Esophagus muscularis mucosa (tissue), 4 donors: ENCODE measurements at regions not wholly inside any gene's neighbourhood (a gene's known extent, or its start where the extent isn't known, plus 50 kb on each side); places are given as distances from the start of the nearest gene placed in this dataset.

Experiments used
- DNase-seq: peaks from one replicate; pipeline ENCODE4 v3.0.0-alpha.2; 2017; ENCODE audit errors: extremely low spot score
- H3K27ac ChIP-seq, 4 donors: fragments of 200-600 bp; sonication (generic); replicated peaks in 1 of 4; 1 replicate in 3 of 4; 2 replicates in 1 of 4; pipeline ENCODE4 v1.5.1; 2016 to 2019; ENCODE audit warnings: mild to moderate bottlenecking in 1 of 4
- H3K27me3 ChIP-seq, 4 donors: fragments of 200-600 bp; sonication (generic); one replicate each; pipeline versions ENCODE4 v1.5.1 to v1.6.0; 2016 to 2019
- H3K36me3 ChIP-seq, 4 donors: fragments of 200-600 bp; sonication (generic); one replicate each; pipeline ENCODE4 v1.5.1; 2016 to 2019
- H3K4me1 ChIP-seq, 4 donors: fragments of 200-600 bp; sonication (generic); one replicate each; pipeline ENCODE4 v1.5.1; 2016 to 2019
- H3K4me3 ChIP-seq, 4 donors: fragments of 200-600 bp; sonication (generic); 1 replicate in 2 of 4; 2 replicates in 2 of 4; pipeline ENCODE4 v1.5.1; 2016 to 2019; ENCODE audit warnings: mild to moderate bottlenecking in 4 of 4, moderate library complexity in 1 of 4
- H3K9me3 ChIP-seq, 4 donors: fragments of 200-600 bp; sonication (generic); 1 replicate in 3 of 4; 2 replicates in 1 of 4; pipeline ENCODE4 v1.5.1; 2016 to 2019
- EP300 ChIP-seq: sonication (generic); formaldehyde crosslinking; IDR thresholded peaks from one replicate; pipeline ENCODE4 v1.6.1; 2017; ENCODE audit warnings: antibody characterized with exemption
- POLR2A ChIP-seq: fragments of 450-650 bp; IDR thresholded peaks from one replicate; pipeline ENCODE4 v1.6.1; 2017; ENCODE audit warnings: antibody characterized with exemption, moderate library complexity, mild to moderate bottlenecking, low read depth
- POLR2AphosphoS5 ChIP-seq, 2 donors: sonication (generic); formaldehyde crosslinking; IDR thresholded peaks; one replicate each; pipeline ENCODE4 v1.6.1; 2017; ENCODE audit warnings: antibody characterized with exemption in 2 of 2
- WGBS: methylation state at CpG from one replicate; pipeline ENCODE4 v1.1.5; 2018; 5-methylcytosine and 5-hydroxymethylcytosine counted together
- intact Hi-C: fragments of 100-400 bp; cut with DNase I; formaldehyde crosslinking; loops from one replicate; pipeline ENCODE4 v1.15.1; 2023
- TF ChIP-seq, protein P1 (sequence below), 3 experiments: fragments of 200-600 bp in 2 of 3; fragments of 450-650 bp in 1 of 3; sonication (generic) in 2 of 3; IDR thresholded peaks; one replicate each; pipeline ENCODE4 v1.5.1; 2017 to 2019; ENCODE audit warnings: antibody characterized with exemption in 3 of 3, mild to moderate bottlenecking in 2 of 3, moderate library complexity in 1 of 3

DNA sequence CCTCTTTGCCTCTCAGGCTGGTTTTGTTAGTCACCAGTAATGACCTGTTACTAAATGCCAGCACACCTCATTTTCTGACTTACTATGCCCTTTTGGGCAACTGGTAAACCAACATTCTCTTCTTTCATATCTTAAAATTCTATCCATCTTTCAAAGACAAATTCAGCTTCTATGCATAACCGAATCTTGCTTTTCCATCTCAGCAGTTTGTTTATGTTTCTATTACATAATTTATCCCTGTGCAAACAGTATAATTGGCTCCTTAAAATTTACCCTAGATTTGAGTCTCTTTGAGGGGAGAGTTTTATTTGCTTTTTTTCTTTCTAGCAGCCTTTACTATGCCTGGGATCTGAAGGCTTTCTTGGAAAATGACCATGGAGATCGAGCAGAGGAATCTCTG, 58.5 kb upstream of the SIPA1L2 start:
- no peak overlapping the region for H3K4me3 ChIP-seq
- intact Hi-C loops = no loop called here
- H3K27ac ChIP-seq = no peak overlapping the region
- no peaks in the 10 kb centered on the region for H3K27me3 ChIP-seq
- DNase-seq = no peak
- 81% methylated on average over 2 of the region's 2 CpGs for WGBS
- H3K9me3 ChIP-seq = no peaks in the 10 kb centered on the region
- no peaks in the 10 kb centered on the region for H3K36me3 ChIP-seq
- TF ChIP-seq, protein P1, sequence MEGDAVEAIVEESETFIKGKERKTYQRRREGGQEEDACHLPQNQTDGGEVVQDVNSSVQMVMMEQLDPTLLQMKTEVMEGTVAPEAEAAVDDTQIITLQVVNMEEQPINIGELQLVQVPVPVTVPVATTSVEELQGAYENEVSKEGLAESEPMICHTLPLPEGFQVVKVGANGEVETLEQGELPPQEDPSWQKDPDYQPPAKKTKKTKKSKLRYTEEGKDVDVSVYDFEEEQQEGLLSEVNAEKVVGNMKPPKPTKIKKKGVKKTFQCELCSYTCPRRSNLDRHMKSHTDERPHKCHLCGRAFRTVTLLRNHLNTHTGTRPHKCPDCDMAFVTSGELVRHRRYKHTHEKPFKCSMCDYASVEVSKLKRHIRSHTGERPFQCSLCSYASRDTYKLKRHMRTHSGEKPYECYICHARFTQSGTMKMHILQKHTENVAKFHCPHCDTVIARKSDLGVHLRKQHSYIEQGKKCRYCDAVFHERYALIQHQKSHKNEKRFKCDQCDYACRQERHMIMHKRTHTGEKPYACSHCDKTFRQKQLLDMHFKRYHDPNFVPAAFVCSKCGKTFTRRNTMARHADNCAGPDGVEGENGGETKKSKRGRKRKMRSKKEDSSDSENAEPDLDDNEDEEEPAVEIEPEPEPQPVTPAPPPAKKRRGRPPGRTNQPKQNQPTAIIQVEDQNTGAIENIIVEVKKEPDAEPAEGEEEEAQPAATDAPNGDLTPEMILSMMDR (IDR thresholded peaks at IDR 0.05) = no peak
- no peak for TF ChIP-seq POLR2A
- no peak for TF ChIP-seq EP300
- no peak for TF ChIP-seq POLR2AphosphoS5 (IDR thresholded peaks at IDR 0.05)
- peaks cover 0 to 24% (median 20%) of the 10 kb centered on the region in 4 donors for H3K4me1 ChIP-seq

DNA sequence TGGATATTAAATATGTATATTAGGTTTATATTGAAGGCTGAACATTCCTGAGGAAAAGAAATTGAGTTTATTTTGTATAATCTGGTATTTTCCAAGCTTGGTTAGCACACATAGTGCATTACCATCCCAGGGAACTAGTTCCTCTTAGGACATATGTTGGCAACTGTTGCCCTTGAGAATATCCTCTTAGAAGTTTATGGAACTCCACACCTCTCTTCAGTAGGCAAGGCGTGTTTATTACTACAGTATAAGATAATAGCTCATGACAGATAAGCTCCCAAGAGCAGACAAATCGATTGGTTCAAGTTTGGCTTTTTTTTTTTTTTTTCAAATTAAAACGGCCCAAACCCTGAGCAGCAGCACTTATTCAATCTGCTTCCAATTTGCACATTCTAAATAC, 59.8 kb upstream of the SIPA1L2 start:
- Histone ChIP-seq H3K27ac (no peak overlapping the region), H3K4me1 (peaks cover 0 to 18% (median 11%) of the 10 kb centered on the region in 4 donors), H3K27me3 (no peaks in the 10 kb centered on the region), H3K36me3 (no peaks in the 10 kb centered on the region), H3K9me3 (no peaks in the 10 kb centered on the region), H3K4me3 (no peak overlapping the region)
- intact Hi-C loops = no loop called here
- 84% methylated on average over 3 of the region's 3 CpGs for WGBS
- TF ChIP-seq POLR2AphosphoS5 (IDR thresholded peaks at IDR 0.05) = no peak
- TF ChIP-seq POLR2A = no peak
- no peak for TF ChIP-seq EP300
- TF ChIP-seq, protein P1 (IDR thresholded peaks at IDR 0.05) = no peak
- DNase-seq = no peak

DNA sequence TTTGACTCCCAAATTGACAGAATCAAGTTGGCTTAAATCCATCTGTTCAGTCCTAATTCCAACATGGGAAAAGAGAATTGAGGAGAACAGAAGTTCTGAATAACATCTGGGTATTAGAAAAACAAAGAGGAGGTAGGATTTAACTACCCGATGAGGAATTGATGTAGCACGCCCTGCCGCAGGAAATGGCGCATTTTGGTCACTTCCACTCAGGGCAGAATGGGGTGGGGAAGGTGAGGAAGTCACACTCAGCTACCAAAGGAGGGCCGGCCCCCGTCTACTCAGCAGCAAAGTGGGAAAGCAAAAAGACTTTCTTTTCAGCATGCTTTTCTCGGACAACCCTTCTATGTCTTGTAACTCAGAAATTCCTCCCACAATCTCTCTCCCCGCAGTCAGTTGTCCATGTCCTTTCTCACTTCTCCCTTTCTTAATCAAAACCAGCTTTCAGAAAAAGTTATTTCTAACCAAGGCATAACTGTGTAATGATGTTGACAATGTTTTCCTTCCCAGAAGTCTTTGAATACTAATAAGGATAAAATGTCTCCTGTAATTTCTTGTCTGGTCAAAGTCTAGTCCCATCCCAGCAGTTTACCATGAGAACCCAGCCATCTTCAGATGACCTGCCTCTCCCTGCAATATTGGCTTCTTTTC, 60.5 kb upstream of the SIPA1L2 start:
- H3K4me3 ChIP-seq = no peak overlapping the region
- no peaks in the 10 kb centered on the region for H3K27me3 ChIP-seq
- H3K36me3 ChIP-seq = no peaks in the 10 kb centered on the region
- 69% methylated on average over 8 of the region's 8 CpGs for WGBS
- TF ChIP-seq EP300 = no peak
- no peak for TF ChIP-seq POLR2A
- TF ChIP-seq, protein P1 (IDR thresholded peaks at IDR 0.05) = no peak
- TF ChIP-seq POLR2AphosphoS5 (IDR thresholded peaks at IDR 0.05) = no peak
- no peak for DNase-seq
- H3K27ac ChIP-seq = no peak overlapping the region
- no peaks in the 10 kb centered on the region for H3K9me3 ChIP-seq
- H3K4me1 ChIP-seq = peaks cover 0 to 15% (median 10%) of the 10 kb centered on the region in 4 donors
- intact Hi-C loops = no loop called here

DNA sequence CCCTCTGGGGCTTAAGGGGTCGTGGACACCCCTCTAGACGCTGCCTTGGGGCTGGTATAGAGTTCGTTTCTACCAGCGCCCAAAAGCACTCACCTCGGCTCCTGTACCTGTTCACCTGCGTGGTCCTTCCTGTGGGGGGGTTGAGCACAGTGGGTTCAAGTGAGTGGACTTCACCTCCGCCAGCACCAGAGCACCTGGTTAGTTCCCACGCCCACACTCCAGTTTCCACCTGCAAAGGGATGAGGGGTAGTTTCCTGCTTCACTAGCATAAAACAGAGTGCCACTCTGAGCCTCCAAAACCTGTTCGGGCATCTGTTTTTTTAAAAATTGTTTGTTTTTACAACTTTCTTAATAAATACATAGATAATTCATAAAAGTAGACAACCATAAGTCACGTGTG, 64.5 kb upstream of the SIPA1L2 start:
- intact Hi-C loops = no loop called here
- TF ChIP-seq EP300 = no peak
- TF ChIP-seq POLR2AphosphoS5 (IDR thresholded peaks at IDR 0.05) = no peak
- TF ChIP-seq POLR2A = no peak
- TF ChIP-seq, protein P1 (IDR thresholded peaks at IDR 0.05) = no peak

More for the DNA sequence above, 64.5 kb upstream of the SIPA1L2 start:
- no peaks in the 10 kb centered on the region for H3K9me3 ChIP-seq
- no peaks in the 10 kb centered on the region for H3K36me3 ChIP-seq
- no peak overlapping the region for H3K27ac ChIP-seq
- WGBS = 90% methylated on average over 10 of the region's 10 CpGs
- H3K4me1 ChIP-seq = peaks cover 0 to 15% (median 10%) of the 10 kb centered on the region in 4 donors
- no peak for DNase-seq
- no peak overlapping the region for H3K4me3 ChIP-seq
- no peaks in the 10 kb centered on the region for H3K27me3 ChIP-seq
